Peyer's patch (tissue), 4 donors: ENCODE measurements at regions not wholly inside any gene's neighbourhood (a gene's known extent, or its start where the extent isn't known, plus 50 kb on each side); places are given as distances from the start of the nearest gene placed in this dataset.

Source experiments
- DNase-seq, 3 donors: peaks; one replicate each; pipeline ENCODE4 v3.0.0-alpha.2; 2017 to 2019
- H3K27ac ChIP-seq, 4 donors: fragments of 200-600 bp; sonication (generic); one replicate each; pipeline ENCODE4 v1.5.1; 2016 to 2019
- H3K27me3 ChIP-seq, 2 donors: fragments of 200-600 bp; sonication (generic); one replicate each; pipeline ENCODE4 v1.5.1; 2019
- H3K36me3 ChIP-seq, 3 donors: fragments of 200-600 bp; sonication (generic); one replicate each; pipeline ENCODE4 v1.5.1; 2016 to 2019
- H3K4me1 ChIP-seq, 4 donors: fragments of 200-600 bp; sonication (generic); one replicate each; pipeline ENCODE4 v1.5.1; 2016 to 2019
- H3K4me3 ChIP-seq, 4 donors: fragments of 200-600 bp; sonication (generic); 1 replicate in 3 of 4; 2 replicates in 1 of 4; pipeline ENCODE4 v1.5.1; 2016 to 2019; ENCODE audit warnings: mild to moderate bottlenecking in 1 of 4
- H3K9me3 ChIP-seq, 4 donors: fragments of 200-600 bp; sonication (generic); one replicate each; pipeline ENCODE4 v1.5.1; 2016 to 2019; ENCODE audit warnings: mild to moderate bottlenecking in 1 of 4
- POLR2A ChIP-seq, 2 donors: fragments of 450-650 bp; IDR thresholded peaks; one replicate each; pipeline ENCODE4 v1.5.1; 2017; ENCODE audit warnings: antibody characterized with exemption in 2 of 2, mild to moderate bottlenecking in 2 of 2, moderate library complexity in 2 of 2
- small RNA-seq, 2 donors: library from RNA; depleted of rRNA; stranded (forward); fragments of <200 nt; gene quantifications; one replicate each; pipeline ENCODE3, GENCODE V24; 2016
- TF ChIP-seq, protein P1 (sequence below), 6 experiments: fragments of 450-650 bp in 4 of 6; fragments of 200-600 bp in 2 of 6; sonication (generic) in 1 of 6; IDR thresholded peaks; one replicate each; pipeline ENCODE4 v1.5.1; 2017 to 2019; ENCODE audit warnings: antibody characterized with exemption in 6 of 6, mild to moderate bottlenecking in 3 of 6, moderate library complexity in 1 of 6

DNA sequence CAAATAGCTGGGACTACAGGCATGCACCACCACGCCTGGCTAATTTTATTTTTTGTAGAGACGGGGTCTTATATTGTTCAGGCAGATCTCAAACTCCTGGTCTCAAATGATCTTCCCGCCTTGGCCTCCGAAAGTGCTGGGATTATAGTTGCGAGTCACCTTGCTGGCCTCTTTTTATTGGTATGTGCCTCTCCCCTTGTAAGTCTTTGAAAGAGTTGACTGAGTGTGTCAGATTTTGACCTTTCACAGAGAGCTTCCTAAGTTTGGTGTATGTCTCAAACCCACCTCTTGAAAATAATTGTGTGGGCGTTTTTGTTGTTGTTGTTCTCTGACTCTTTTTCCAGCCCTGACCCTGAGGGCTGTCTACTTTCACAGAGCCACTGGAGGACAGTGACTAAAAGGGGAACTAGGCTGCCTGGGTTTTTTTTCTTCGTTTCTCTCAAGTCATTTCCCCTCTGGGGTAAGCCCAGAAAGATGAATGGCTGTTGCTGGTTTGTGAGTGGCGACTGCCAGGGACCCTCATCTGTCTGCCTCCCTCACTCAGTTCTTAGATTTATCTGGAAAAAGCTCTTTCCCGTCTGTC, 262.8 kb downstream of the ZEB1 start:
- Histone ChIP-seq H3K4me1 (peaks cover 0 to 21% (median 0%) of the 10 kb centered on the region in 4 donors), H3K9me3 (no peaks in the 10 kb centered on the region), H3K27ac (peak overlapping the region in 2 of 4 donors; percentile 42 to 57), H3K36me3 (no peaks in the 10 kb centered on the region), H3K4me3 (no peak overlapping the region), H3K27me3 (no peaks in the 10 kb centered on the region)
- no peak for TF ChIP-seq POLR2A (IDR thresholded peaks at IDR 0.05)
- TF ChIP-seq, protein P1, sequence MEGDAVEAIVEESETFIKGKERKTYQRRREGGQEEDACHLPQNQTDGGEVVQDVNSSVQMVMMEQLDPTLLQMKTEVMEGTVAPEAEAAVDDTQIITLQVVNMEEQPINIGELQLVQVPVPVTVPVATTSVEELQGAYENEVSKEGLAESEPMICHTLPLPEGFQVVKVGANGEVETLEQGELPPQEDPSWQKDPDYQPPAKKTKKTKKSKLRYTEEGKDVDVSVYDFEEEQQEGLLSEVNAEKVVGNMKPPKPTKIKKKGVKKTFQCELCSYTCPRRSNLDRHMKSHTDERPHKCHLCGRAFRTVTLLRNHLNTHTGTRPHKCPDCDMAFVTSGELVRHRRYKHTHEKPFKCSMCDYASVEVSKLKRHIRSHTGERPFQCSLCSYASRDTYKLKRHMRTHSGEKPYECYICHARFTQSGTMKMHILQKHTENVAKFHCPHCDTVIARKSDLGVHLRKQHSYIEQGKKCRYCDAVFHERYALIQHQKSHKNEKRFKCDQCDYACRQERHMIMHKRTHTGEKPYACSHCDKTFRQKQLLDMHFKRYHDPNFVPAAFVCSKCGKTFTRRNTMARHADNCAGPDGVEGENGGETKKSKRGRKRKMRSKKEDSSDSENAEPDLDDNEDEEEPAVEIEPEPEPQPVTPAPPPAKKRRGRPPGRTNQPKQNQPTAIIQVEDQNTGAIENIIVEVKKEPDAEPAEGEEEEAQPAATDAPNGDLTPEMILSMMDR (IDR thresholded peaks at IDR 0.05), result no peak
- no peak for DNase-seq

DNA sequence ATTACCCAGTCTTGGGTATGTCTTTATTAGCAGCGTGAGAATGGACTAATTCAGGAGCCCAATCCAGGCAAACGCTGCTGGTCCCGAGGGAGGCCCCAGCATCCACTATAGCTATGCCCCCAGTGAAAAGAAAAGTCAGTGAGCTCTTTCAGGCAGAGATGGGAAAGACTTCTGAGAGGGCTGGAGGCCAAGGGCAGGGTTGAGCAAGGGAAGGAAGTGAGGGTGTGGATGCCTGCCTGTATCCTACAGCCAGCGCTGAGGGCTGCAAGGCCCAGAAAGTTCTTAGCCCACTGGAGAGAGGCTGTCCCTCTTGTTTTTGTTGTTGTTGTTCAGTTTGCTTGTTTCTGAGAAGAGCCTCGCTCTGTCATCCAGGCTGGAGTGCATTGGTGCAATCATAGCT, 261.6 kb downstream of the ZEB1 start:
- DNase-seq, result no peak
- H3K4me1 ChIP-seq, result peaks cover 0 to 21% (median 0%) of the 10 kb centered on the region in 4 donors
- H3K27ac ChIP-seq, result no peak overlapping the region
- no peaks in the 10 kb centered on the region for H3K9me3 ChIP-seq
- no peaks in the 10 kb centered on the region for H3K36me3 ChIP-seq
- H3K27me3 ChIP-seq, result no peaks in the 10 kb centered on the region
- no peak for TF ChIP-seq POLR2A (IDR thresholded peaks at IDR 0.05)
- TF ChIP-seq, protein P1 (IDR thresholded peaks at IDR 0.05), result no peak
- H3K4me3 ChIP-seq, result no peak overlapping the region

Small RNAs in the stretch of these regions (small RNA-seq; reads per million reads assigned to genes)
- gene AL161935.2, result 0 reads per million in 2 donors
